Kidney (tissue), 13 donors: ENCODE measurements at regions not wholly inside any gene's neighbourhood (a gene's known extent, or its start where the extent isn't known, plus 50 kb on each side); places are given as distances from the start of the nearest gene placed in this dataset.

ENCODE experiments used
- DNase-seq, 5 donors: peaks; one replicate each; pipeline ENCODE4 v3.0.0-alpha.2; 2013 to 2020
- FAIRE-seq: peaks from 2 replicates; lab custom pipeline; 2012; peaks lifted over from hg19 to GRCh38; lab: Jason Lieb, UNC
- H3K27ac ChIP-seq, 2 donors: one replicate each; pipeline ENCODE4 v1.7.0; 2013; ENCODE audit warnings: low read depth in 2 of 2, low read length in 2 of 2, inconsistent platforms in 1 of 2
- H3K27me3 ChIP-seq: one replicate; pipeline ENCODE4 v1.7.1; 2013; ENCODE audit warnings: low read length, inconsistent platforms; ENCODE audit not compliant: control insufficient read depth, insufficient read depth
- H3K36me3 ChIP-seq, 3 donors: one replicate each; pipeline versions ENCODE4 v1.7.0 to v1.7.1; 2013; ENCODE audit warnings: low read length in 3 of 3, control low read depth in 1 of 3, inconsistent platforms in 1 of 3; ENCODE audit not compliant: insufficient read depth in 3 of 3, control insufficient read depth in 2 of 3
- H3K4me1 ChIP-seq, 3 donors: one replicate each; pipeline versions ENCODE4 v1.7.0 to v1.7.1; 2013; ENCODE audit warnings: low read length in 3 of 3, inconsistent platforms in 1 of 3, low read depth in 1 of 3; ENCODE audit not compliant: control insufficient read depth in 2 of 3, insufficient read depth in 2 of 3
- H3K4me3 ChIP-seq, 3 donors: one replicate each; pipeline versions ENCODE4 v1.7.0 to v1.8.1; 2013; ENCODE audit warnings: low read length in 3 of 3, control low read depth in 1 of 3, inconsistent platforms in 1 of 3
- H3K9ac ChIP-seq, 3 donors: one replicate each; pipeline versions ENCODE4 v1.7.0 to v1.7.1; 2013; ENCODE audit warnings: low read length in 3 of 3, control low read depth in 1 of 3, inconsistent platforms in 1 of 3
- H3K9me3 ChIP-seq, 3 donors: one replicate each; pipeline versions ENCODE4 v1.7.0 to v1.7.1; 2013; ENCODE audit warnings: low read length in 3 of 3, control low read depth in 1 of 3, inconsistent platforms in 1 of 3; ENCODE audit not compliant: control insufficient read depth in 2 of 3, insufficient read depth in 1 of 3
- CTCF ChIP-seq: IDR thresholded peaks from 3 replicates; pipeline ENCODE4 v1.5.1; 2012; ENCODE audit warnings: mild to moderate bottlenecking, moderate library complexity, borderline replicate concordance; ENCODE audit not compliant: insufficient read depth; ENCODE audit errors: extremely low read depth
- intact Hi-C: fragments of 100-400 bp; cut with DNase I; formaldehyde crosslinking; loops from one replicate; pipeline ENCODE4 v1.11.1; 2022
- donor health status: control.
- donor health status: control.
- donor health status: control.
- donor health status: control.
- donor health status: control.
- donor health status: DM: yes; HTN: yes; CAD: no.
- donor health status: Normal renal cell carcinoma (clear cell type).

GRCh38 chr17:59466946-59467801, 98.2 kb upstream of the DHX40 start:
- DNase-seq (no peak), FAIRE-seq (no peak)
- Histone ChIP-seq H3K4me3 (no peak overlapping the region), H3K27ac (no peak overlapping the region), H3K9me3 (no peaks in the 10 kb centered on the region), H3K27me3 (no peaks in the 10 kb centered on the region), H3K36me3 (no peaks in the 10 kb centered on the region), H3K9ac (no peak overlapping the region), H3K4me1 (no peaks in the 10 kb centered on the region)
- intact Hi-C loops: no loop called here
- no peak for TF ChIP-seq CTCF

- Histone ChIP-seq H3K36me3 (no peaks in the 10 kb centered on the region), H3K27me3 (no peaks in the 10 kb centered on the region), H3K9me3 (no peaks in the 10 kb centered on the region), H3K4me1 (no peaks in the 10 kb centered on the region), H3K27ac (no peak overlapping the region), H3K9ac (no peak overlapping the region), H3K4me3 (no peak overlapping the region)
- no peak for DNase-seq
- intact Hi-C loops: no loop called here
- no peak for TF ChIP-seq CTCF
- FAIRE-seq: no peak
Measured at GRCh38 chr17:59469786-59470485, 95.5 kb upstream of the DHX40 start.

- no peaks in the 10 kb centered on the region for H3K9me3 ChIP-seq
- intact Hi-C loops: no loop called here
- DNase-seq (no peak), FAIRE-seq (no peak)
- H3K9ac ChIP-seq: no peak overlapping the region
- no peak for TF ChIP-seq CTCF
- H3K36me3 ChIP-seq: no peaks in the 10 kb centered on the region
- no peaks in the 10 kb centered on the region for H3K4me1 ChIP-seq
- H3K4me3 ChIP-seq: no peak overlapping the region
- H3K27me3 ChIP-seq: no peaks in the 10 kb centered on the region
- no peak overlapping the region for H3K27ac ChIP-seq
Measured at GRCh38 chr17:59470624-59471297, 94.6 kb upstream of the DHX40 start.
